GM19452 (cell line): ENCODE measurements at regions not wholly inside any gene's neighbourhood (a gene's known extent, or its start where the extent isn't known, plus 50 kb on each side); places are given as distances from the start of the nearest gene placed in this dataset.

Source experiments
- ATAC-seq: cut with Tn5 transposase; IDR thresholded peaks from one replicate; pipeline ENCODE4 v1.9.1; 2021; ENCODE audit not compliant: unreplicated experiment

DNA sequence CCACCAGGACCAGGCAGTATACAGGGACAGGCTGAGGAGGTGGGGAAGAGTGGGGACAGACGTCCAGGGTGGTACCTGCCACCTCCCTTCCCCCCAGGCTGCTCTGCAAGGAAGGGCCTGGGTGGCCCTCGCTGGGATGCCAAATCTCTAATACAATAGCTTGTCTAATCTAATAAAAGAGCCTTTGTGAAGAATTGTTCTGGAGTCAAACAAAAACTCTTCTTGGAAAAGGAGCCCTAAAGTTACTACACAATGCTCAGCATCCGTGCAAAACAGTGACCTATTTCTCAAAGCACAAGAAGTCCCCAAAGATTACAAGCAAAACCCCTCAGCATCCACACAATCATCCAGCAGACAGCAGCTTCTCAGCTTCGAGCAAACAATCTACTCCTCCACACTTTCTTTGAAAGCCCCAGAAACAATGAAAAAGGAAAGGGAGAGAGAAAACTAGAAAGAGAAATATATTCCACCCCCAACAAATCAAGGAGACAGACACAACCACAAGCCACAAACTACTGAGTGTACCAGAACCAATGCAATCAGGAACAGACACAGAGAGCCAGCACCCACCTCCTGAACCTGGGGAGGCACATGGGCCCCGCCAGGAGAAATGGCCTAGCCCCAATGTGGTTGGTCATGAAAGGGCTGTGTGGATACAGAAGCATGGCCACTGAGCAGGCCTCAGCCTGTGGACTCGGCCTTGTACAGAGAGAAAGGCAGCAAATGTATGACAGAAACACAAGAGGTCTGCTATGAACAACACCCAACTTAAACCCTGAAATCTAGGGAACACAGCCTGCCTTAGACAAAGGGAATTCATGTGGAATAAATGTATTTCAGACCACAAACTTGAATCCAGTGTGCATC lies 177.1 kb upstream of the CHRNA7 start:
- no peak for ATAC-seq

DNA sequence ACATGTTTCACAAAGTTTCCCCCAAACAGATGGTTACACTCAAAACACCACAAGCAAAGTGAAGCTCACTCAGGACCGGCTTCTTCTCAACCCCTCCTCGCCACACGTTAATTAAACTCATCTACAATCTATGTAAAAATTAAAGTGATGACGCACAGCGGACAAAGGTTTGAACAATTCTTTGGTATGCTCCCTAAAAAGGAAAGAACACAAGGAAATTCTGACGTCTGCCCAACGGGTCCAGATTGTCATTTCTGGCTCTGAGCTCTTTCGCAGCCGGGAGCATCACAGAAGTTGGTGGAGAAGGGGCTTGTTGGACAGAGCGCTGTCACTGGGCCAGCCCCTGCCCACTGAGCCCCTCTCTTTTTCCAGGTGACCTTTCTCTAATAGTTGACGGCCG lies 173.7 kb upstream of the CHRNA7 start:
- no peak for ATAC-seq

DNA sequence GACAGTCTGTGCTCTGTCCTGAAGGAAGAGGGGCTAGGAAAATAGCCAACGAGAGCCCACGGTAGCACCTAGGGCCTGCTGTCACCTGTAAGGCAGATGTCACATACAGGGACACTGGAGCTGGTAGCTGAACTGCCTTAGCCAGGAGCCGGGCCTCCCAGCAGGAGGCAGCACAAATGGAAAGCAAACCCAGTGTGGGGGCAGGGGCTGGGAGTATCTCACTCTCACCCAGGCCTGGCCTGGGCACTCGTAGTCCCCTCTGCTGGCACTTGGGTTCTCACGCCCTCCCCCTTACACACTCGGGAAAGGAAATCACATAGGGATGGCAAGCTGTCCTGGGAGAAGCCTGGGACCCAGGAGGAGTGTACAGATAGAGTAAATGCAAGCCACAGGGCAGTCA lies 173.1 kb upstream of the CHRNA7 start:
- ATAC-seq: no peak

GRCh38 chr15:31858026-31858425 lies 172.3 kb upstream of the CHRNA7 start:
- ATAC-seq: no peak

- ATAC-seq: no peak
These were observed 164.1 kb upstream of the CHRNA7 start for GRCh38 chr15:31866248-31866647.

GRCh38 chr15:31867536-31868442 lies 162.5 kb upstream of the CHRNA7 start:
- no peak for ATAC-seq

- ATAC-seq: no peak
These were observed 160.5 kb upstream of the CHRNA7 start for GRCh38 chr15:31869686-31870307.

DNA sequence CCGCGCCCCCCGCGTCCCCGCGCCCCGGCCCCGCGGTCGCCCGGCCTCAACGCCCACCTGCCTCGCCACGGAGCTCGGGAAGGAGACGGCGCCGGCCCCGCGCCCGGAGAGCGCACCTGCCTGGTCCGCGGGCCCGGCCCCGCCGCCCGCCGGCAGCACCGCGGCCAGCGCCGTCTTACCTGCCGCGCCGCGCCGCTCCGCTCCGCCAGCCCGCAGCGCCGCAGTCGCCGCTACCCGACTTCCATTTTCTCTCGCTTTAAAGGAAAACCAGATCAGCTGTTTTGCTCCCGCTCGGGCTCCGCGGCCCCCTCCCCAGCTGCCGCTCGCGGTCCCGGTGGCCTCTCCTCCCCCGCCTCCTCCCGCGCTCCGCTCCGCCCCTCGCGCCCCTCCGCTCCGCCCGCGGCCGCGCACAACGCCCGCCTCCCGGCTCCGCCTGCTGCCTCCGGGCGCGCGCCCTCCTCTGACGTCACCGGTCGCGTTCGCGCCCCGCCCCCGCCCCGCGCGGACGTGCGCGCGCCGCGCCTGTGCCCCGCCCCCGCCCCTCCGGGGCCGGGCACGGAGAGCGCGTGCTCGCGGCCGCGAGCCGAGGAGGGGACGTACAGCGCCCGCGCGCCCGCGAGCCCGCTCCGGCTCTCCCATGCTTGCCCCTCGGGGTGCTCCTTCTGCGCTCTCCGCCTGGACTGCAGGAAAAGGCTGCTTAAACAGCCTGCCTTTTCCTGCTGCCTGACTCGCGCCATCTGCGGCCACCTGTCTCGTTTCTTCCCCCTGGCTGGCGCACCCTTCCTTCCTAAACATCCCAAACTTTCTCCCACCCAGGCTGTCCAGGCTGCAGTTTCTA lies 159.8 kb upstream of the CHRNA7 start, which contains the start of gene OTUD7A:
TSS of gene OTUD7A (minus strand) at position 346 of the 838 bp plus-strand sequence.
- ATAC-seq: peak; percentile 89

DNA sequence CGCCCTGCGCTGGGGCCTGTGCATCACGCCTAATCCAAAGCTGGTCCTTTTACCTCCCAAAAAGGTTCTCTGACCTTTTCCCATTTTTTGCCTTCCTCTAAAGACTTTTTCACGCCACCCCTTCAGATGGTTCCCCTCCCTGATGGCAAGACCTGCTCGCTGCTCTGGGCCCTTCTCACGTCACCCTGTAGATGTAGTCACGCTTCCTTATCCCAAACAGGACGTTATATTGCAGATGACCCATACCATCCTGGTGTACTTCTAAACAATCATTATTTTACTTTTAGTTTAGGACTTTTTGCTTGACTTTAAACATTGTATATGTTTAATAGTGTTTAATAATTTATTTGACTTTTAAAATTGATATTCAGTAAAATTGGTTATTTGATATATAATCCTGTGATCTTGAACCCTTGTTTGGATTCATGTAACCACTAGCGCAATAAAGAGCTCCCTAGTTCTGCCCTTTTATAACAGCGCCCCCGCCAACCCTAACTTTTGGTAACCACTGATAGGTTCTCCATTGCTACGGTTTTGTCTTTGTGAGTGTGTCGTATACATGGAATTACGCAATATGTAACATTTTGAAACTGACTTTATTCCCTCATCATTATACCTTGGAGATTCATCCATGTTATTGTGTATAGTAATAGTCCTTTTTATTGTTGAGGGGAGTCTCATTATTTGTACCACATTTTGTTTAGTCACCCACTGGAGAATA lies 159.0 kb upstream of the CHRNA7 start:
- no peak for ATAC-seq

- ATAC-seq: no peak
These were observed 158.4 kb upstream of the CHRNA7 start for GRCh38 chr15:31871887-31872281.

DNA sequence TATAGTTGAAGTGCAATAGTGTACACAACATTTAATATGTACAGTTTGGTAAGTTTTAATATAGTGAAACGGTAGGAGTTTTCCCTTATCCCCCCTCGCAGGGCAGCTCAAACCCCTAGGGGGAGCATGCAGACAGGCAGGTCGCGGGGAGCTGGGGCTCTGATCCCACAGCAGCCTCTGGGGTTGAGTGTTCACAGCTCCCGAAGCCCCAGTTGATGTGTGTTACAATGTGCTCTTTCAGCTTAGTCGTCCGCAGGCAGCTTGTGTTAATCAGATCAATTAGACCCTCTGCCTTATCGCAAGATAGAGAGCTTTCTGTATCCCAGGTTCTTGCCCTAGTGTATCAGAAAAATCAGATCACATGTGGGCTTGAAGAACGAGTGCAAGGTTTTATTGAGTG lies 143.1 kb upstream of the CHRNA7 start:
- ATAC-seq: no peak

- no peak for ATAC-seq
These were observed 137.8 kb upstream of the CHRNA7 start for GRCh38 chr15:31892513-31892912.

- no peak for ATAC-seq
These were observed 136.5 kb upstream of the CHRNA7 start for GRCh38 chr15:31893780-31894179.

- ATAC-seq: no peak
These were observed 132.6 kb upstream of the CHRNA7 start for GRCh38 chr15:31897746-31898145.

DNA sequence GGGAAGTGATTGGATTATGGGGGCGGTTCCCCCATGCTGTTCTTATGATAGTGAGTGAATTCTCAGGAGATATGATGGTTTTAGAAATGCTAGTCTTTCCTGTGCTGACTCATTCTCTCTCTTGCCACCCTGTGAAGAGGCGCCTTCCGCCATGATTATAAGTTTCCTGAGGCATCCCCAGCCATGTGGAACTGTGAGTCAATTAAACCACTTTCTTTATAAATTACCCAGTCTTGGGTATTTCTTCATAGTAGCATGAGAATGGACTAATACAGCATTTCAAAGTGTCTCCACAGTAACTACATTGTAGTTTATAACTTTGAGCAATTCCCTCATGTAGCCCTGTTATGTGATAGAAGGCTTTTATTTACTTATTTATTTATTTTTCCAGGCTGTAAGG lies 128.8 kb upstream of the CHRNA7 start:
- no peak for ATAC-seq

GRCh38 chr15:31905054-31905453 lies 125.3 kb upstream of the CHRNA7 start:
- ATAC-seq: no peak

GRCh38 chr15:31925541-31925940 lies 104.8 kb upstream of the CHRNA7 start:
- ATAC-seq: no peak

DNA sequence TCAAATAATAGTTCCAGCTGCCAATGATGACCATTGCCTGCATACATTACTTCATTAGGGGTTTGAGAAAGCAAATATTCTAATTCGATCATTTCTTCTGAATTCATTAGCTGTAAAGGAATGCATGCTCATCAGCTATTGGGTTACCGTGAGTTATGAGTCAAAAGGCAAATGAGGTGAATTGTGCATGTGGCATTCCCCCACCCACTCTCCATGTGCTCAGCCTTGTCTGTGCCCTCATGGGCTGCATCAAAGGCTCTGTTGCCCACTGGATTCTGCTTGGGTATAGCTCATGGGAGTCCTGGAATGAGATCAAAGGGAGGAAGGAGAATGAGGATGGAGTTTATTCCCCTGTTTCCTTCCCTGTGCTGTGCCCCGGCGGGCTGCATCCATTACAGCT lies 99.3 kb upstream of the CHRNA7 start:
- no peak for ATAC-seq

DNA sequence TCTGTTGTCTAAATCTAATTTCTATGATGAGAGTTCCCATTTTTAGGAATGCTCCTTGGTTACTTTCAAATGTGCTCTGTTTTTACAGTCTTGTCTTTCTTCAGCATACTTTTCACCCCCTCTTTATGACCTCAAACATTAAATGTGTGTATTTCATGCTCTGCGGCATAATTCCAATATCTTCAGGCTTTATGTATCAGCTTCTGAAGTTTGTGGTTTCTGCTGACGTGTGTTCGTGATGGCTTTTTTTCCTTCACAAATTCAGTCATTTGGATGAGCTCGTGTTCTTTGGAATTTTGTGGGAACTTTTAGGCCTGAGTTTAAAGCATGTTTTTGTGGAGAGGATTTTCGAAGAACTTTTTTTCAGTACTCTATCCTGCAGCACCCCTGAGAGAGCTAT lies 97.7 kb upstream of the CHRNA7 start:
- no peak for ATAC-seq

DNA sequence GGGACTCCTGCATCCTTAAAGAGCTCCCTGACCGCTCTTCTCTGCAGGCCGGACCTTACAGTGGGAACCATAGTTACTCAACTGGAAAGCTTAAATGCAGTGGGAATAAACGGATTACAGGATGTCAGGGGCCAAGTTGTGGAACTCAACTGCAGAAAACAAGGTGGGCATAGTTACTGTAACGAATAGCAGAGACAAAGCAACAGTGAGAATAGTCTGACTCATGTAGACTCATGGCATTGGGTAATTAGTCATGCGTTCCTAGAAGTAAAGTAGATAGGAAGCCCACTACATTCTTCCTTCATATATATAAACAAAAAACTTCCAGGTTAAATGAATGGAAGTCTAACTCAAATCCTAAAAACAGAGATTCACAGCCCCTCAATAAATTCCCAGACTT lies 95.5 kb upstream of the CHRNA7 start:
- ATAC-seq: no peak
